COLO668 (cell line): ENCODE measurements at regions not wholly inside any gene's neighbourhood (a gene's known extent, or its start where the extent isn't known, plus 50 kb on each side); places are given as distances from the start of the nearest gene placed in this dataset.

Experiments used
- DNase-seq: peaks from one replicate; lab custom pipeline; 2025; ENCODE audit not compliant: unreplicated experiment; lab: John Stamatoyannopoulos, UW

DNA sequence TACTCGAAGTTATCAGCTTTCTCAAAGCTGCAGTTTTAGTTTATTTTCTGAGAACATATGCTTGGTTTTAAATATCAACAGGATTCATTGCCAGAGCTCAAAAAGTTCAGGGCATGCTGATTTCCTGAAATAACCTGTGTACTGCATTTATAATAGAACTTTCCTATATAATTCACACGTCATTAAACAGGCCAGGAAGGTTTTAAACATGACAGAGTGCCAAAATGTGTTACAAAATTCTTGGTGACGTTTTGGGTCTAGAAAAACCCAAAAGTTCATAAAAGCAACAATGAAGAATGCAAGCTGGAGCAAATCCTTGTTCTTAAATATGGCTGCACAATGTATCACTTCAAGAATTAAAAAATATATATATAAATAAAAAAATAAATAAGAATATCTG is 1139.1 kb downstream of the CDH11 start:
- no peak for DNase-seq

DNA sequence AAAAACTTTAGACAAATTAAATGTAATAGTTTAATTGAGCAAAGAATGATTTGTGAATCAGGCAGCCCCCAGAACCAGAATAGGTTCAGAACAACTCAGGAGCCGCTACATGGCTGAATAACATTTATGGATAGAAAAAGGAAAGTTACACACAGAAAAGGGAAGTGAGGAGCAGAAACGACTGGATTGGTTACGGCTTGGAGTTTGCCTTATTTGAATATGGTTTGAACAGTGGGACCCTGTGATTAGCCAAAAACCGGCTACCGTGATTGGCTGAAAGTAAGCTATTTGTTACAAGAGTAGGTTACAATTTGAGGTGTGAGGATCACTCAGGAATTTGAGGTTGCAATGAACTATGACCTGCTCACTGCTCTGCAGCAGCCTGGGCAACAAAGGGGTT is 1139.8 kb downstream of the CDH11 start:
- DNase-seq = no peak

DNA sequence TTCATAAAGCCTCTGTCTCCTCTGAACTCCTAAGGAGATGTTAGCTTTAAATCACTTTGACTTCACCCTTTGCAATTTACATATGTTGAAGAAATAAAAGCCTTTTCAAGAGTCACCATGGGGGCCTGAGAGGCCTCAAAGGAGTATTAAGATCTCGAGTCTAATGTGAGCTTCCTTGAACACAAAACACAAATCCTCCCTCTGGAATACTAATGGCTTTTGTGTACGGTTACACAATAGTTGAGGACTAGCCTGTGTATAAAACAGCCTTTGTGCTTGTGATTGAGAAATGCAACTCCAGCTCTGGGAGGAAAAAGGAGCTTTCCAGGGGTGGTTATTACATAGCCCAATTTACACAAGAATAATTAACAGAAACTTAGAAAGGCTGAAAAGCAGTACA is 1140.2 kb downstream of the CDH11 start:
- DNase-seq = no peak

DNA sequence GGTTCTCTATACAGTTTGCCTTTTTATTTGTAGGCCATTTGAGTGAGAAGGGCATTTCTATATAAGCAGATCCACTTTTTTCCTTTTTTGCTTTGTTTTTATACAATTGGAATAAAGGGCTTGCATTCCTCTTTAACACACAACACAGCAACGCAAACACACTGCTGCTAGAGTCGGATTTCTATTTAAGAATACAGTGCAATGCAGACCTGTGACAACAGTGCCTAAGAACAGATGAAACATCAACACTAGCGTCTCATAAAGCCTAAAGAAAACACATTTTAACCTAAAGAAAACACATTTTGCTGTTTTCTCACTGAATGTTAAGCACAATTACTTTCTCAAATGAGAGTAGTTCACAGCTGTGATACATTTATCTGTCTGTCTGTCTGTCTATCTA is 1141.1 kb downstream of the CDH11 start:
- DNase-seq = no peak

DNA sequence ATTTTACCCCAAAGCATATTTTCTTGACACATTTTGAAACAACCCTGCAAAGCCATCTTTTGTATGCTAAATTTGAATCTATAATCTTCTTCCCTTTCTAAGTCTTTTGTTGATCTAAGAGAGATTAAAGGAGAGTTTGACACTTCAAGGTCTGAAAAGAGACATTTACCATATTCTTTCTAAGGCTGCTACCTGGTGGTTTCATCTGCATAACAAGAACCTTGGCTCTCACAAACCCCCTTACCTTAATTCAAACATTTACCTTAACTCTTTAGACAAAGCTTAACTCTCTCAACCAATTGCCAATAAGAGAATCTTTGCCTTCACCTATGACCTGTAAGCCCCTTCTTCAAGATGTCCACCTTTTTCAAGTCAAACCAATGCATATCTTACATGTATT is 1143.6 kb downstream of the CDH11 start:
- no peak for DNase-seq

DNA sequence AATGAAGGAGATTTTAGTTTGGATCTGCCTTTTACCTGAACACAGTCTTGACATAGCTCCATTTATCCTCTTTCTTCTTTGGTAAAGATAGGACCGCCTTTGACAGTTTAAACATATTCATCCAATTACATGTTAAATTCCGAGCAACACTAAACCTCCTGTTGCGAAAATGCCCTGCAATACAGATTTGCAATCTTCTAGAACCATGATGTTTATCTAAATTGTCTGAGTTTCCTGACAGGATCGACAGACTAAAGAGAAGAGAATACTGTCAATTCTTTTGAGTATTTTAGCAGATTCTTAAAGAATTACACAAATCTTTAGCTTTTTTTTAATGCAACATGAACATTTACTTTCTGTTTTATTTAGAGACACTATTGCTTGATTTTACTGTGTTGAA is 1145.5 kb downstream of the CDH11 start:
- DNase-seq = no peak

DNA sequence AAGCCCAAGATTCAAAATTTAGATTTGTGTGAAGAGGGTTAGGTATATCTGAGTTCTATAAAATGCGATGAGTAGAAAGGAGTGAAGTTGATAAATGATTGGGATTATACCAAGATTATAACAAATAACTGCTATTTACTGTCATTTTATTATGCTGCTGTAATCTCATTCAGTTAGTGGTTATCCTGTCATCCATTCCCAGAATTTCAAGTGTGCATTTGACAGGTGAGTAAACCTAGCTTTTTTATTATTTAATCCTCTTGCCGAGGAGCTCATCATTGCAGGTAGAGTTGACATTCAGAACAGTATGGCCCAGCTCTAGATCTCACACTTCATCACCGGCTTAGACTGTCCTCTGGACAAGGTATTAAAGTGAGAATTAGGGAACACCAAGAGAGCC is 1146.2 kb downstream of the CDH11 start:
- DNase-seq = no peak

DNA sequence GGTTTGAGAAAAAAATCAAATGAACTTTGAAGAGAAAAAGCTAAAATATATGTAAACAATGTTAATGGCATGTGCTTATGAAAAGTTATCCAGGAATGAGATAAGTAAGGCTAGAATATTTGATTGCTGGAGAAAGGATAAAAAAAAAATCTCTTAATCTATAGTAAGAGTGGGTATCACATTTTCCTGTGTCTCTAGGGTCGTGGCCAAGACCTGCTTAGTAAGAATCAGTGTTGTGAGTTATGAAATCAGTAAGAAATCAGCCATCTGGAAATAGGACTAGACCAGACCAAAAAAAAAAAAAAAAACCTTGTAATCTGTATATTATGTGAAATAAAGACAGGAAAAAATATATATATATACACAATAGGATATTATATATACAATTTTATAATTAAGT is 1153.9 kb downstream of the CDH11 start:
- no peak for DNase-seq

DNA sequence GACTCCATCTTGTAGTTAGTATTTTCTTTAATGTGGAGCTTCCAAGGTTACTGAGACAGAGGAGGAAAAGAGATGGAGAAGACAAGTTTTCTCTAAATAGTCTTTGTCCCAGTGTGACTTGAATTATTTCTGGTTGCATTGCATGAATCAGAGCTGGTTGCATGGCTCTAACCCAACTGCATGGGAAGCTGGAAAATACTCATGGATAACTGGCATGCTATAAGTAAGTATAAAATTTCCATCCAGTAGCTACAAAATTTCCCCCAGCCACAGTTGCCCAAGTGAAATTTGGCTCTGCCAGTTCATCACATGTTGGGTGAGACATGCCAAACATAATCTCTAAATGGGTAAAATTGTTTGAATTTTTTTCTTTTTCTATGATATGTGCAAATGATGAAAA is 1161.5 kb downstream of the CDH11 start:
- no peak for DNase-seq

DNA sequence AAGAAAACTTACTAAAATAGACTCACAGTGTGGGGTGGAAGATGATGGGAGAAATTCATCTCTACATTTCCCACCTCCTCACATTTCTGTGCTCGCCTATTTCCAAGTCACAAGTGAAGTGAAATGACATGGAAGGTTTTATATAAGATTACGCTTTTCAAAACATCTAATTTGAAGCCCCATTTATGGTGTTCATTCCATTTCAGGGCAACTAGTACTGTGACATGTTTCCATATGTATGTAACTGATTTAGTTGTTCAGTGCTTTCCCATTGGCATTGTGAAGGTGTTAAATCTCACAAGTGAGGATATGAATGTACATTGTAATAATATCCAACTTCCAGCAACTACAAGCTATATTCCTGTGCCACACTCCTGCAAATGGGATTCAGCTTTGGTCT is 1174.8 kb downstream of the CDH11 start:
- DNase-seq = no peak

DNA sequence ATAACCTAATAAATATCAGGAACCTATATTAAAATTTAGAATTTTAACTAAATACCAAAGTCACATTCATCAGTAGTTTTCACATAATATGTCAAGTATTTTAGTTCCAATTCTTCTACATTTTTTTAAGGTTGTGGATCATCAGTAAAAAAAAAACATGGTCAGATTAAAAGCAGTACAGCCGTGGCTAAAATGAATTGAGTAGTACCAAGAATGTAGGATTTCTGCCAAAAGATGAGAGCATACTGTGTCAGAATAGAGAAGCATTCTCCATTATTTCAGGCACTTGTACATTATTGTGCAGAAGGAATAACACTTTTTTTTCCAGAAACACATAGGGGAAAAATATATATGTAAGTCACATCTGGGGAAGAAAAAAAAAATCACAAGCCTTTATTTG is 1176.1 kb downstream of the CDH11 start:
- no peak for DNase-seq

DNA sequence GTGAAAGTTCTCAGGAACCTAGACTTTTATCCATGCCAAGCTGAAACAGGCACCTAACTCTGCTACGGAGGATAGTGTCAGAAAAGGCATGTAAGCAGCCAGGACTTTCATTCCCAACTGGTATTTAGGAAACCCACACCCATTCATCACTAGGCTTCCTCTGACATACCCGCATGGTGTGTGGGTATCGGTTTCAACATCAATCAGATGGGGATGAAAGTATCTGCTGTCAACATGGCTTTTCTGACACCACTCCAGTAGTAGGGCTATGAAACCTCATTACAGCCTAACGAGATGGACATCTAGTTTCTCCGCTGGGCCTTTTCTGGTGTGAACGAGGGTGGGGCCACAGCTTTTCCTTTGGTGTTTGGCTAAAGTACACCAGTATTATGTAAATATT is 1178.3 kb downstream of the CDH11 start:
- no peak for DNase-seq

DNA sequence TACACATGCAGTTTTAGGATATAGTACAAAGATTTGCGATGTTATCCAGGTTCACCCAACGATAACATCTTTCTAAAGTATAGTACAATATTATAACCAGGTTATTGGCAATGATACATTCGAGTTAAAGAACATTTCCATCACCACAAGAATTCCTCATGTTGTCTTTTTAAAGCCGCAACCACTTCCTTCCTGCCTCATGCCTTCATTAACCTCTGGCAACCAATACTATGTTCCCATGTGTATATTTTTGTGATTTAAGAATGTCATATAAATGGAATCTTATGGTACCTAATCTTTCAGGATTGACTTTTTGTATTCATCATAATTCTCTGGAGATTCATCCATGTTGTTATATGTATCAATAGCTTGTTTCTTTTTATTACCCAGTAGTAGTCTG is 1183.2 kb downstream of the CDH11 start:
- DNase-seq = no peak

DNA sequence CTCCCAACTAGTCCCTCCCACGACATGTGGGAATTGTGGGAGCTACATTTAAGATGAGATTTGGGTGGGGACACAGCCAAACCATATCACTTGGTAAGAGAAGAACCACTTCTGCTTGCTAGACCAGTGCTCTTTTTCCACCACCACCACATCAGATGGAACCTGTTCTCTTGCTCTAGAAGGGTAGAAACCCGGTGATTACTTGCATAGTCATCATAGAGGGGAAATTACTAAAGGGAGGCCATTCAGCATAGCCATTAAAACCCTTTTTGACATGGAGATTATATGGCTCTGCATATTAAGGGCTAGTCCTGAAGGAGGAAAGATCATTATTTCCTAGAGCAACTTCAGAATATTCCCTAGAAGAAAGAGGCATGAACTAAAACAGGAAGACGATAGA is 1188.0 kb downstream of the CDH11 start:
- DNase-seq = no peak

DNA sequence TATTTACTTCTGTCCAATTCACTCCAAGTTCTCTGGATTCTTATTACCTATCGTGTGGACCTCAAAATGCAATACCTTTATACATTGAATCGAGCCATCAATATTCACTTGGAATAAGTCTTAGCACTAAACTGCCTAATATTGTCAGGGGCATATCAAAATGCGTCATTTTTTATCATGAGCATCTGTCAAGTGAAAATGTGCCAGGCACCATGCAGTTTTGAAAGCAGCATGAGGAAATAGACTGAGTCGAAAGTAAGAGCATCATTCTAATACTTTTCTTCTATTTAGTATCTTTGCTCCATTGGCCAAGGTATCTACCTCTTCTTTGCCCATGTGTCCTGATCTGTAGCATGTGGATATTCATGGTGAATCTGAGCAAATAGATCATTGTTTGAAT is 1193.4 kb downstream of the CDH11 start:
- DNase-seq = no peak

DNA sequence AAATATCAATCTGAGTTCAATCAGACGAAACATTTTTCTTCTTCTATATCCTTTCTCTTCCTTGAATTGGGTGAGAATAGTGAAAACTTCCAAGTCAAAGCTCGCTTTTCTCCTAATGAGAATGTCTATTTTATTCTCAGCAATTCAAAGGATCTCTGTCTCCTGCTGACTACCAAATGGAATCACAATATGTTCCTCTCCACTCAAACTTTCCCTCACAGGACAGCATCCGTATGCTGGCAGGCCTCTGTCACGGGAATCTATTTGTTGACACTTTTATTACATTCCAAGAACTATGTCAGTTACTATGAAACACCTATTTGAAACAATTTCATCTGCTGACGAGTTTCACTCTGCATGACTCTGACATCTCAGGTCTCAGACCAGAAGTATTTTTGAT is 1196.6 kb downstream of the CDH11 start:
- no peak for DNase-seq

DNA sequence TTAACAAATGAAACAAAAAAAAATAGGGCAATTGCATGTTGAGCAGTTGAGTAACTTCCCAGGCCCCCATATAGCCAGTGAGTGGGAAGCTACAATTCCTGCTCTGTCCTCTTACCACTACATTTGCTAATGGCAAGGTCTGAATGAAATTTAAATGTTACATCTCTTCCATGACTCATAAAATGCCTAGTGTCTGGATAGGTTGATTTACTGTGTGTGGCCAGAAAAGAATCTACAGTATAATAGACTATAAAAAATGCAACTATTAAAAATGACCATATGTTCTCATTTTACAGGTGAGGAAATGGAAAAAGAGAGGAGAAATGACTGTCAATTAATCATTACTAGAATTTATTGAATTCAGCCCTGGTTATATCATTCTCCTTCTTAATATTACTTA is 1199.3 kb downstream of the CDH11 start:
- DNase-seq = no peak

DNA sequence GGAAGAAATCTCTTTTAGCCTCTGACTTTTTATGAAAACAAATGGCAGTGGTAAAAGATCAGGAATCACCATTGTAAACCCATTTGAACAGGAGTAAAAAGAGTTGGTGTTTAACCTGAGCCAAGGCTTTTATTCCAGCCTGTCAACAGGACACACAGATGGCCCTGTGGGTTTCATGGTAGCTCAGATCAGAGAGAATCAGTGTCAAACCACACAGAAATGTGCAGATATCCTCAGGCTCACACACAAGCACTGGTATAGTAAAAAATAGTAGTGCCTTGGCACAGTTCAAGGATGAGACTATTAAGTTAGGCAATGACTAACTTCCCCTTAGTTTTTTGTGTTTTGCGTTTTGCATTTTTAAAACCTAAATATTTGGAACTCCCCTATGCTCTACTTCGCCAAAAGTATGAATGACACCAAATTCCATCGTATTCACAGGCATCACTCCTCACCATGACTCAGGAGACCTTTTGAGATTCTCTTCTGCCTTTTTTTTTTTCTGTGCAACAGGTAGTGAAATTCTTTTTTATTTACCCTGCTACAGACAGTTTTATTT is 1200.0 kb downstream of the CDH11 start:
- no peak for DNase-seq

DNA sequence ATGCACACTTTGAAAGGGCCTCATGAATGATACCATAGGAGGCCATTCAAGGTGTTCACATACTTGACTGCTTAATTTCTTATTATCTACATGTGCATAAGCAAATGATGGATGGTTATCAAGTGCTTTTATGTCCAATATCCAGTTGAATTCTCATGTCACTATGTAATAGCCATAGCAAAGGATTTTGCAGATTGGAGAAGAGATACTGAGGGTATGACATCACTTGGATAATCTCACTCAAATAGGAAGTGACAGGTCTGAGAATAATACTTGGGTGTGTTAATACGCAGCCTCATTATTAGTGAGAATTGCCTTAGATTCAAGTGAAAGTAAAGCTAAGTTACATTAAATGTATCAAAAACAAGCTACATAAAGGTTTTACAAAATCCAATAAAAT is 1208.6 kb downstream of the CDH11 start:
- no peak for DNase-seq

DNA sequence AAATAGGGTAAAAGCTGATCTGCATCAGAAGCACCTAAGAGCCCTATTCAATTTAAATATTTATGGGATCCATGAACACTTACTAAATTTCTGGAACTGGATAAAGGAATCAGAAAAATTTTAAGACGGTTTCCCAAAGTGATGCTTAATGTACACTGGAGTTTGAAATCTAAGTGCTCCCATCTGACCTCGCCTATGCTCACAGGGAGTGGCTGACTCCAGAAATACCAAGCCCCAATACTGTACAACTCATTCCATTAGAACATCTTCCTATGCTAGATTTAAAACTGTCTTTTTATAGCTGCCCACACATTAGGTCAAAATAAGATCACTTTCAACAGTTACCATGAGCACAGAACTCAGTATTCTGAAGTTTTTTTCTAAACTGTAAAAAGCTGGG is 1214.6 kb downstream of the CDH11 start:
- no peak for DNase-seq

DNA sequence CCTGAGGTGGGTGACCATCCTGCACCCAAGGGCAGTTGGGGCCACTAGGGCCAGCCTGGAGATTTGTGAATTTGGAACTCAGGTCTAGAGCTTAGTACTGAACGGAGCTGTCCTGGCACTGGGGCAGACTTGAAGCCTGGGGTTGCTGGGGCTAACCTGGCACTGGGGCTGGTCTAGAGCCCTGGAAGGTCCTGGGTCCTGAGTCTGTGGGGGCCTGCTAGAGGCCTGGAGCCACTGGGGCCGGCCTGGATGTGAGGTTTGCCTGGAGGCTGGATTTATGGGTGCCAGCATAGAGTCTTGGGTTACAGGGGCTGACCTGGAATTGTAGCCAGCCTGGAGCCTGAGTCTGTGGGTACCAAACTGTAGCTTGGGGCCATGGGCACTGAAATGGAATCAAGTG is 1216.9 kb downstream of the CDH11 start:
- DNase-seq = no peak

DNA sequence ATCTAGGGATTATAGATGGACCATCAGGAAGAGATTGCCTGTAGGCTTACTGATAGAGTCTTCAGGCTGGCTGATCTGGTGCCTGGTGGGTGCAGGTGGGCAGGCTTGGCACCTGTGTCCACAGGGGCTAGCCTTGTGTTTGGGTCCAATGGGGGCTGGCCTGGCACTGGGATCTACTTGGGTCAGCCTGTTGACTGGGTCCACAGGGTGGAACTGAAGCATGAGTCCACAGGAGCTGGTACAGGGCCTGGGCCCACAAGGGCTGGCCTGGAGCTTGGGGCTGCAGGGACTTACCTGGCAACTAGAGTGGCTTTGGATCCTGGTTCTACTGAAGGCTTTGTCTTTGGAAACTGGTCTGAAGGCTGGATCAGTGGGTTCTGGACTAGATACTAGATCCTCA is 1217.7 kb downstream of the CDH11 start:
- no peak for DNase-seq

DNA sequence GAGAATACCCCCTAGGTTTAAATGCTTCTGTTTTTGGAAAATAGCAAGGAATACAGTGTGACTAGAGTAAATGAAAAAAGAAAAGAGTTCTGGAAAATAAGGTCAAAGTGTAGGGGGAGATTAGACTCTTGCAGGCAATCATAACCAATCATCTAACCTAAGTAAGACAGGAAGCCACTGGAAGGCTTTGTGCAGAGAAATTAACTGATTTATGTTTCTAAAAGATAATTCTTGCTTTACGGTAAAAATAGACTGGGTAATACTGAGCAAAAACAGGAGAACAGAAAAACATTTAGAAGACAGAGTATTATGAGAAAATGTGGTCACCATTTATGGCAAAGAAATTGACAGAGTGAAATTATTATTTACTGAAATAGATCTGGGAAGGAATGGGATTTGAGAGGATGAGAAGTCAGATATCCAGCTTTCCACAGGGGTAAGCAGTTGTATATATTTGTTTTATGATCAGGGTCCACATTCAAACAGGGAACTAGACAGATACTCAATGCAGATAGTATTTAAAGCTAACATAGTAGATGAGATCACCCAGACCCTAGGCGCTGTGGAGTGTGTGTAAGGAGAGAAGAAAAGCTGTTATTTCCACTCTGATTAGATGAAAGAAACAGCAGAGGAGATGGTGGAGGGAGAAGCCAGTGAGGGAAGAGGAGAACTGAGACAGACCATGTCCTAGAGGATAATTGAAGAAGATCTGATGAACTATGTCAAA is 1225.3 kb downstream of the CDH11 start:
- DNase-seq = no peak
